LNCaP clone FGC (cell line): ENCODE measurements at regions not wholly inside any gene's neighbourhood (a gene's known extent, or its start where the extent isn't known, plus 50 kb on each side); places are given as distances from the start of the nearest gene placed in this dataset.

ENCODE experiments used
- DNase-seq: peaks from one replicate; pipeline ENCODE4 v3.0.0-alpha.2; 2011; ENCODE audit warnings: low read depth
- H3K4me3 ChIP-seq: 2 replicates; pipeline ENCODE4 v1.5.1; 2011; ENCODE audit warnings: mild to moderate bottlenecking, low read depth, low read length, control low read depth
- TF ChIP-seq, protein P1 (sequence below): IDR thresholded peaks from 2 replicates; pipeline ENCODE4 v1.5.1; 2012; ENCODE audit warnings: mild to moderate bottlenecking; ENCODE audit not compliant: control insufficient read depth, insufficient read depth; ENCODE audit errors: extremely low read depth

DNA sequence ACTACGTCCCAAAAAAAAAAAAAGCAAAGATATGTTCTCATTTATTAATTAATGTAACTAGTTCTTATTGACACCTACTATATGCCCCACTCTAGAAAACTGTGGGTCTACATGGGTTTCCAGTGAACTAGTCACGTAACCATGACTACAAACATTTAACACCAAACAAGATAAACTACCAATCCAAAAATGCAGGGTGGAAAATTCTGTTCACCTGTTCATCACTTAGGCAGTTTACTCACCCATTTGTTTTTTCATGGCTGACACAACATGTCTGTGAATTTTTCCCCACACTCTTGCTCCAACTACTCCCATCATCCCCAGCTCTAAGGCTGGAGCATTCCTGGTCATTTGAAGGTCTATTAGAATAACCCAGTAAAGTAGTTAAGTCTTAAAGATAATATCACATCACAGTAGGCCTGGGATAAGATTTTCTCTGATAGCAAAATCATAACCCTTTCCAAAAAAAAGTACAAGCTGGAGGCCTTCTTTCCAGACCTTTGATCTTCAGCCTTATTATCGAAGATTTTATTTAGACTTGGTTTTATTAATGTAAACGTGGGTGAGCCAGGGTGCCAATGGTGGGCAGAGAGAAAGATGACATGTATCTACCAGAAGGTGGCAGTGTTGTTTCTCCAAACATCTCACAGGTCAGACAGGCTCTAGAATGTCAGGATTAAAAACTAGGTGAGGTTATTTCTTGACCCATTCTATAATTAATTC is 61.6 kb upstream of the DAAM1 start:
- H3K4me3 ChIP-seq = no peak overlapping the region
- DNase-seq = peak; percentile 41
- TF ChIP-seq, protein P1, sequence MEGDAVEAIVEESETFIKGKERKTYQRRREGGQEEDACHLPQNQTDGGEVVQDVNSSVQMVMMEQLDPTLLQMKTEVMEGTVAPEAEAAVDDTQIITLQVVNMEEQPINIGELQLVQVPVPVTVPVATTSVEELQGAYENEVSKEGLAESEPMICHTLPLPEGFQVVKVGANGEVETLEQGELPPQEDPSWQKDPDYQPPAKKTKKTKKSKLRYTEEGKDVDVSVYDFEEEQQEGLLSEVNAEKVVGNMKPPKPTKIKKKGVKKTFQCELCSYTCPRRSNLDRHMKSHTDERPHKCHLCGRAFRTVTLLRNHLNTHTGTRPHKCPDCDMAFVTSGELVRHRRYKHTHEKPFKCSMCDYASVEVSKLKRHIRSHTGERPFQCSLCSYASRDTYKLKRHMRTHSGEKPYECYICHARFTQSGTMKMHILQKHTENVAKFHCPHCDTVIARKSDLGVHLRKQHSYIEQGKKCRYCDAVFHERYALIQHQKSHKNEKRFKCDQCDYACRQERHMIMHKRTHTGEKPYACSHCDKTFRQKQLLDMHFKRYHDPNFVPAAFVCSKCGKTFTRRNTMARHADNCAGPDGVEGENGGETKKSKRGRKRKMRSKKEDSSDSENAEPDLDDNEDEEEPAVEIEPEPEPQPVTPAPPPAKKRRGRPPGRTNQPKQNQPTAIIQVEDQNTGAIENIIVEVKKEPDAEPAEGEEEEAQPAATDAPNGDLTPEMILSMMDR = peak; percentile 77

DNA sequence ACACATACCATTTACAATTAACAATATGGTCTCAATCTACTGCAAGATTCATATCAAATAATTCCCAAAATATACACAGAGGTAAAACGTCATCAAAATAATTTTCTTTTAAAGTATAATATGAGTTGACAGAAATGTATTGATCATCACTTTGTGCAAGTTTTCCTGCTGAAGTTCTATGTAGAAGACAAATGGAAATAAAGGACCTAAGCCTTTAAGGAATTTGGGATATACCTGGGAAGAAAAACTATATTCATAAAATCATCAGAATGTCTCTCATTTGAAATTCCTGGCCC is 61.1 kb upstream of the DAAM1 start:
- DNase-seq = no peak
- TF ChIP-seq, protein P1 = no peak
- no peak overlapping the region for H3K4me3 ChIP-seq

DNA sequence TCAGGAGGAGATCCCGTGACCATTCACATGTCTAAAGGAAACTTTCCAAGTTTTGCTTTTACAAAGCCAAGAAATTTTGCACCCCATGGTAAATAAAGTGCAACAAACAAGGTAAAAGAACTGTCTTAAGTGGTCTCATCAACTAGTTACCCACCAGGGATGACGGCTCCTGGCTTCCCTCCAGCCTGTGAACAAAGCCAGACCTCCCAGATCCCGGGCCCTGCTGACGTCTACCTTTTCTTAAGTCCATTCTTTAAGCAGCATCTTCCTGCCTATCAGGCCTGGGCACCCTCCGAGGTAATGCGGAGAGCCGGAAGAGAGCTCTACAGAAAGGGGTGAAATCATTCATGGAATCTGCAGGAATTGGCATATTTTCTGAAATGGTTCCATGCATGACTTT is 58.0 kb upstream of the DAAM1 start:
- TF ChIP-seq, protein P1 = no peak
- H3K4me3 ChIP-seq = no peak overlapping the region

DNA sequence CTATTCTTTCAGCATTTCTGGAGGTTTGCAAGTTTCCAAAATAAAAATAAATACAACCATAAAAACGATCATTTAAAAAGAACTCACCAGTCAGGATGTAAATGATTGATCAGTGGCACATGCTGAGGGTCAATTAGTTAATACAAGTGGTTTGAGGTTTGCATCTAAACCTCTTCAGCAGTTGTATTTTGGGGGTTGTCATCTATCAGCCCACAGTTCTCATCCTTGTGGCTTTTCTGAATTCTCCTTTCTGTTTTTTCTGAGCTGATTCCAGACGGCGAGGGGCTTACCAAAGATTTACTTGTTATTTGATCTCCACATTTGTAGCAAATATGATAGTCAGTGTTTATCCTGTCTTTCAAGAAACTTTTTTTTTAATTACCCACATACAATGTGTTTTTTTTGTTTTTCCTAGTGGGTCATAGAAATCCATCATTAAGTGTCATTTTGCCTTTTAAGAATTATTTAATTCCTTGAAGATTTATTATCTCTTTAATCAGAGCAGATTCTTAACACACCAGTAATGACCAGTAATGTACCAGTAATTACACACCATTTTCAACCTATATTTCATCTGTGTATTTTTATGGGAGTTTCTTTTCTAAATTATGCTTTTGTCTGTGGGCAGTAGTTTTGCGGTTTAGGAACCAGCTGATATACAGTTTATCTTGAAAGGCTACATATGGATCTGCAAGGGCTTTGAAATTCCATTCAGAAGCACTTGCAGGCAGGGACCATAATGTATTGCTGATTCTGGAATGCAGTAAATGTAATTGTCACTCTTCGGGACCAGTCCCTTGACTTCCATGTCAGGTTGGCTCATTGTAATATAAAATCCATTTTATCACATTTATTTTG is 56.3 kb upstream of the DAAM1 start:
- TF ChIP-seq, protein P1 = no peak
- no peak overlapping the region for H3K4me3 ChIP-seq
- DNase-seq = no peak

More for the DNA sequence above, 58.0 kb upstream of the DAAM1 start:
- DNase-seq = no peak

DNA sequence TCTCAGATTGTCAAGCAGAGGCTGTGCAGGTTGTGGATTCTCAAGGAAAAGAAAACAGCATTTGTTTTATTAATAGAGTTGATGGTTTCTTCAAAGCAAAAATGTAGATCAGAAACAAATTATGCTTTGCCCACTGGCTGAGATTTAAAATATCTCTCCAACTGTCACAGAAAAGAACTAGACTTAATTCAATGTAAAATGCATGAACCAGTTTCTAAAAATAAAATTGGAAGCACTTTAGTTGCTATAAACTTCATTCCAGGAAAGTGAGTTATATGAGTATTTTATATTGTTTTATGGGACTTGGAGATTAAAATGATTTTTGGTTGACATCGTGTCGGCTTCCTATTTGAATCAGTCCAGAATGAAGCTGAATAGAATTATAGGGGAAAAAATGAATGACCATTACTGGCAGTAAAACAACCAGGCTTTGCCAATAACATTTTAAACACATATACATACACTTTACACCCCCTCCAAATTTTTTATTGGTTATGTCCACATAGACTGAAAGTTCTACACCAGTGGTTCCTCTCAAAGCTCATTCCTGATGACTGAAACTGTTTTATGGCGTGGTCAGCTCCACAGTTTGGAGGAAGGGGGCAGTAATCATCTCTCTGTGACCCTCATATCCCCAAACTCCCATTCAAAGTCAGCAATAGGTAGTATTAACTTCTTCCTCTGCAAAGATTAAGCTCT is 55.5 kb upstream of the DAAM1 start:
- DNase-seq = no peak
- no peak overlapping the region for H3K4me3 ChIP-seq
- TF ChIP-seq, protein P1 = 0 out of 2 replicates have a peak, but pooled peaks have one; percentile 18

DNA sequence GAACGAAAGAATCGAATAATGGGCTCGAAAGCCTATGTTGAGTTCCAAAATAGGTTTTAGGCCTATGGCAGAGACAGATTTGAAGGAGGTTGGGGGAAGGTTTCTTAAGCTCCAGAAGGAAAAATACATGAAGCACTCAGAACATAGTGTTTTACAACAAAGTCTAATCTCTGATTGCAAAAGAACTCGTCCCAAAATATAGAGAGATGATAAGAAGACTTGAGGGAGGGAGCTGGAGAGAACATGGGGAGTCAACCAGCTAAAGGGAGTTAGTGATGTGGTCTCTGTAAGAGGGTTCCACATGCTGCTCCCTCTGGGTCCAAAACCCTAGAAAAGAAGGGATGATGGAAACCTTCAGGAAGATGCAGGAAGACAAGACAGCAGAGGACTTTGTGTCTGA is 54.8 kb upstream of the DAAM1 start:
- no peak for DNase-seq
- no peak overlapping the region for H3K4me3 ChIP-seq
- TF ChIP-seq, protein P1 = no peak
